GM12873 (cell line): ENCODE measurements at regions not wholly inside any gene's neighbourhood (a gene's known extent, or its start where the extent isn't known, plus 50 kb on each side); places are given as distances from the start of the nearest gene placed in this dataset.

Source experiments
- CTCF ChIP-seq: IDR thresholded peaks from 2 replicates; pipeline ENCODE4 v1.5.1; 2012; ENCODE audit warnings: low read depth, mild to moderate bottlenecking, moderate library complexity, low read length, control low read depth; ENCODE audit not compliant: insufficient read depth; ENCODE audit errors: missing control alignments

GRCh38 chr12:11539156-11539555, 110.3 kb upstream of the ETV6 start:
- TF ChIP-seq CTCF = no peak

- no peak for TF ChIP-seq CTCF
Observed at GRCh38 chr12:11540156-11540555, 109.3 kb upstream of the ETV6 start.

GRCh38 chr12:11540615-11541310, 108.7 kb upstream of the ETV6 start:
- no peak for TF ChIP-seq CTCF

- TF ChIP-seq CTCF = no peak
Observed at GRCh38 chr12:11542599-11542998, 106.9 kb upstream of the ETV6 start.

GRCh38 chr12:11543457-11544158, 105.9 kb upstream of the ETV6 start:
- no peak for TF ChIP-seq CTCF

GRCh38 chr12:11545484-11546330, 103.8 kb upstream of the ETV6 start:
- TF ChIP-seq CTCF = peak; percentile 44

GRCh38 chr12:11549119-11549518, 100.4 kb upstream of the ETV6 start:
- TF ChIP-seq CTCF = no peak
